ENCODE measurements at regions not wholly inside any gene's neighbourhood (a gene's known extent, or its start where the extent isn't known, plus 50 kb on each side); places are given as distances from the start of the nearest gene placed in this dataset.

DNA sequence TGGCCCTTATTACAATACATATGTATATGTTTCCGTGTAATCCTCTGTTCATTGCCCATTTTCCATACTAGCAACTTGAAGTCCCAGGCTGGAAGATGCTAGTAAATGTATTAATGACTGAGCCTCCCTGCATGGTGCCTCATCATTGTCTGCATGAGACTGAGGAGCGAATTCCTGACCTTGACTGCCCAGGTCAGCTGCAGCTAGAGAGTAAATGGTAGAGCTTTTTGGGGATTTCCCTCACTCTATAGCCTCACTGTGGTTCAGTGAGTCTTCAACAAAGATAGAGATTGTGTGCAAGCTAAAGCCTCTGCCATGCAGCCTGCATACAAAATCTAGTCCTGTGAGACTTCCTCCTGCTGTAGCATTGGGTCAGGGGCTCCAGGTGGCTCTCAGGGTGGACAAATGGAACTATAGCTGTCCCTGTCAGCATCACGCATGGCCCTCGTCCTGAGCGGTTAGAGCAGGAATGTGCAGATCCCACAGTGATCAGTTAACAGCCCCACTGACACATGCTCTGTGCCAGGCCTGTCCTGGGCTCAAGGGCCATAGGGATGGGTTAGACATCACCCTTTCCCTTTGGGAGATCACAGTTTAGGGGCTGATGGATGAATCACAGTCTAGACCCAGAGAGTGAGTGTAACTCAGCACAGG, 741.7 kb downstream of the MATN1 start:
- TF ChIP-seq CTCF (IDR thresholded peaks at IDR 0.05; ENCODE audit: insufficient read depth, missing control alignments) = no peak
- FAIRE-seq = no peak
- no peak for DNase-seq (ENCODE audit: insufficient read length, low spot score)

DNA sequence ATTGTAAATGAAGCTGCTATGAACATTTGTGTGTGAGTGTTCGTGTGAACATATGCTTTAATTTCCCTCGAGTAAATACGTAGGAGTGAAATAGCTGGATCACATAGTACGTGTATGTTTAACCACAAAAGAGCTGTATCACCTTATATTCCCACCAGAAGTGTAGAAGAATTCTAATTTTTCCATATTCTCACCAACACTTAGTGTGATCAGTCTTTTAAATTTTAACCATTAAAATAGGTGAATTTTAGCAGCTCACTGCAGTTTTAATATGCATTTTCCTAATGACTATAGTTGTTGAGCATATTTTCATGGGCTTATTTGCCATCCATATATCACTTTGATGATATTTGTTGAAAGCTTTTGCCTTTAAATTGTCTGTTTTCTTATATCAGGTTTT, 741.2 kb downstream of the PTPRU start:
- TF ChIP-seq CTCF (IDR thresholded peaks at IDR 0.05; ENCODE audit: insufficient read depth, missing control alignments) = no peak
- DNase-seq (ENCODE audit: insufficient read length, low spot score) = no peak
- no peak for FAIRE-seq

DNA sequence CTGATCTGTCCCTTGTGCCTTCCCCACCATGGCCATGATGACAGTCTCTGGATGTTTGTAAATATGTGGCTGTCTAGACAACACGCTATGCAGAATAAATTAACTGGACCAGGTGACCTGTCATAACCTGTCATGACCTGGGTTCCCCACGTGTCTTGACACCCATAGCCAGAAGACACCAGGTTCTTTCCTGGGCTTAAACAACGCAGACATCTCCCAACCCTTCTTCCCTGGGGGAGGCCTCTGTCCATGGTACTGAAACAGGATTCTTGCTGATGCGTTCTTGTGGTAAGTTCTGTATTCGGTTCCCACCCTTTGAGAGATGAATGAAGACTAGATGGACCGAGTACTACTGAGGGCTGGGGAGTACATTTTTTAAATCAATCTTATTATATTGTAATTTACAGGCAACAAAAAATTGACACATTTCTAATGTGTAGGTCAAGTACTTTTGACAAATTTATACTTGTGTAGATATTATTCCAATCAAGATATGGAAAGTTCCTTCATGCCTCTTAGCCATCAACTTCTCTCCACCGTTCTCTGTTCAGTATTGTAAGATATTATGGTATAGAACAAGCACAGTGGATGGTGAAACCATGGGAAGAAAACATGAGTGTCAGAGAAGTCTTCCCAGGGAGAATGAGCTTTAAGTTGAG, 738.8 kb downstream of the PTPRU start:
- FAIRE-seq (no peak), DNase-seq (ENCODE audit: insufficient read length, low spot score) (no peak)
- no peak for TF ChIP-seq CTCF (IDR thresholded peaks at IDR 0.05; ENCODE audit: insufficient read depth, missing control alignments)

DNA sequence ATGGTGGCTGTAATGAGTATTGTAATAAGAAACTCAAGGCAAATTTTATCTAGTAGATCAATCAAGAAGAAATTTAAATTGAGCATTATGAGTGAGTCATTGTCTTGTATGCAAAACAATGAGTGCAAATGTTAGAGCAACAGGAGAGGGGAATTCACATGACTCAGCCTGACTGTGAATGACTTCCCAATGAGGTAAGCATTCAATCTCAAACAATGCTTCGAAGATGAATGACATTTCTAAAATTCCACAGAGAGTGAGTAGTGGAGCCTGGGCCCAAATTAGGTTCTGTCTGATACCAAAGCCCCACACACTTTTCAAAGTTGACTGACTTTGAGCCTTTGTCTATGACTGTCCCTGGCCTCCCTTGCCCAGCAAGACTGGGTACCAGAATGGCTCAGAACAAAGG, 738.0 kb downstream of the PTPRU start:
- FAIRE-seq (no peak), DNase-seq (ENCODE audit: insufficient read length, low spot score) (no peak)
- TF ChIP-seq CTCF (IDR thresholded peaks at IDR 0.05; ENCODE audit: insufficient read depth, missing control alignments) = no peak

DNA sequence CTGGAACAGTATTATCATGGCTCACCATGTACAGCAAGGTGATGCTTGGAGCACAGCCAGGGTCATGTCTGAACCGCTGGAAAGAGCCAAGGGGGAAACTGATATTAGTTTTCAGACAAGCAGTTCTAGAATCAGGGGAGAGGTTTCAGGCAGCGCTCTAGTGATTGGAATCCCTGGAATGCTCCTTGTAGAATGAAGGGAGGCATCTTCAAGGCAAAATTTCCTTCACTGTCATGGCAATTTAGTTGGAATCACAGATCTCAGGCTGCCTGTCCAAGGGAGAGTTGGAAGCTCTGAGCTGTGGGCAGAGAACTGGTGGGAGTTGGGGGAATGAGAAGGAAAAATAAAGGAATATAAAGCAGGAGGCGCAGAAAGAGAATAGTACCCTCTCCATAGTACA, 737.1 kb downstream of the PTPRU start:
- no peak for FAIRE-seq
- DNase-seq (ENCODE audit: insufficient read length, low spot score) = no peak
- no peak for TF ChIP-seq CTCF (IDR thresholded peaks at IDR 0.05; ENCODE audit: insufficient read depth, missing control alignments)

DNA sequence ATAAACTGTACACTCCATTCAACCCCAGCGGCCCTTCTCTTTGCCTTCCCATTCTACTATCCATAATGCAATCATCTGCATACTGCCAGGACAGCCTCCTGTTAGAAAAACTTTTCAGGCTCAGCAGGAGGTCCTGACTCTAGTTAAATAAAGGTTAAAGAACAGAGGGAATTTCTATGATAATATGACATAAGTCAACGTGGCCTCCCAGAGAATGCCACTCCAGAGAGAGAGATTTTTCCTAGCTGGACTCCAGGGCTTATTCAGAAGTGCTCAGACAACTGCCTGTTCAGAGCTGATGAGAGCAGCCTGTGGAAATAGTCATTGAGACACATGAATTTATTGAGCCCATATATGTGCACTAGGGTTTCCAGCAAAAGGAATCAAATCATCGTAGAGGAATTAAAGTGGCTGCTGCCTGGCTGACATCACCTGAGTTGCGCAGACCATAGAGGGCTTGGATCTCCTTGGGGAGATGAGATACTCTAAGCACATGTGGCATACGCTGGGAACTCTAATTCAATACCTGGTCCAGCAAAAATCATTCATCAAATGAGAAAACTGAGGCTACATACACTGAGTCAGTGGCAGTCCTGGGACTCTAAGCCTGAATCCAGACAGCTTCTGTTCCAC, 736.2 kb downstream of the PTPRU start:
- no peak for TF ChIP-seq CTCF (IDR thresholded peaks at IDR 0.05; ENCODE audit: insufficient read depth, missing control alignments)
- FAIRE-seq (no peak), DNase-seq (ENCODE audit: insufficient read length, low spot score) (no peak)

- no peak for FAIRE-seq
- no peak for TF ChIP-seq CTCF (IDR thresholded peaks at IDR 0.05; ENCODE audit: insufficient read depth, missing control alignments)
These were observed 735.4 kb downstream of the PTPRU start for GRCh38 chr1:29971703-29972102.

More at GRCh38 chr1:29971703-29972102, 735.4 kb downstream of the PTPRU start:
- no peak for DNase-seq (ENCODE audit: insufficient read length, low spot score)

Measured in D721Med (cell line).